ENCODE measurements at regions not wholly inside any gene's neighbourhood (a gene's known extent, or its start where the extent isn't known, plus 50 kb on each side); places are given as distances from the start of the nearest gene placed in this dataset.

- no peak for TF ChIP-seq CTCF (IDR thresholded peaks at IDR 0.05; ENCODE audit: extremely low read depth in 1 of 2, insufficient read depth in 1 of 2, low read depth in 1 of 2, low read length in 2 of 2)
- no peak for TF ChIP-seq POLR2A (IDR thresholded peaks at IDR 0.05; ENCODE audit: low read depth, low read length)
- TF ChIP-seq FOS (IDR thresholded peaks at IDR 0.05; ENCODE audit: borderline replicate concordance, insufficient read depth, low read length) = no peak
- TF ChIP-seq GATA2 (IDR thresholded peaks at IDR 0.05; ENCODE audit: insufficient read depth, insufficient read length, low read depth, low read length) = no peak
- TF ChIP-seq EZH2 (IDR thresholded peaks at IDR 0.05; ENCODE audit: borderline replicate concordance, low read depth, low read length, severe bottlenecking) = no peak
- no peak for TF ChIP-seq MAX (IDR thresholded peaks at IDR 0.05; ENCODE audit: insufficient read depth, insufficient read length)
These were observed 309.7 kb downstream of the ALDH8A1 start for GRCh38 chr6:134640229-134640628.

All from endothelial cell of umbilical vein (primary cell).